Type B pancreatic cell (in vitro differentiated cells): ENCODE measurements at regions not wholly inside any gene's neighbourhood (a gene's known extent, or its start where the extent isn't known, plus 50 kb on each side); places are given as distances from the start of the nearest gene placed in this dataset.

Experiments
- DNase-seq: peaks from one replicate; pipeline ENCODE4 v3.0.0; 2021; ENCODE audit warnings: mixed read lengths; ENCODE audit not compliant: unreplicated experiment; ENCODE audit errors: extremely low spot score
- H3K27ac Mint-ChIP-seq: 2 replicates; pipeline ENCODE4 v1.8.0; 2021; ENCODE audit warnings: mild to moderate bottlenecking, mixed read lengths
- H3K27me3 Mint-ChIP-seq: 2 replicates; pipeline ENCODE4 v1.8.0; 2021; ENCODE audit warnings: mixed read lengths
- H3K36me3 Mint-ChIP-seq: 2 replicates; pipeline ENCODE4 v1.8.0; 2021; ENCODE audit warnings: mixed read lengths
- H3K4me1 Mint-ChIP-seq: one replicate; pipeline ENCODE4 v1.8.0; 2021; ENCODE audit warnings: mixed read lengths; ENCODE audit not compliant: unreplicated experiment
- H3K4me3 Mint-ChIP-seq: 2 replicates; pipeline ENCODE4 v1.8.0; 2021; ENCODE audit warnings: mild to moderate bottlenecking, mixed read lengths
- H3K9me3 Mint-ChIP-seq: 2 replicates; pipeline ENCODE4 v1.8.0; 2021; ENCODE audit warnings: mixed read lengths
- CTCF ChIP-seq: fragments of 200-600 bp; sonication (generic); conservative IDR thresholded peaks from 2 replicates; pipeline ENCODE4 v1.5.0; 2021; ENCODE audit warnings: antibody characterized with exemption, mild to moderate bottlenecking

GRCh38 chr6:14380086-14380820 is 262.7 kb downstream of the CD83 start:
- no peak for DNase-seq
- TF ChIP-seq CTCF = no peak
- H3K4me3 Mint-ChIP-seq = peak overlapping the region; percentile 63
- H3K9me3 Mint-ChIP-seq = peaks cover 3% of the 10 kb centered on the region
- H3K27ac Mint-ChIP-seq = no peak overlapping the region
- H3K36me3 Mint-ChIP-seq = no peaks in the 10 kb centered on the region
- peaks cover 2% of the 10 kb centered on the region for H3K27me3 Mint-ChIP-seq
- peaks cover 34% of the 10 kb centered on the region for H3K4me1 Mint-ChIP-seq

GRCh38 chr6:14380901-14381828 is 263.6 kb downstream of the CD83 start:
- Mint-ChIP-seq H3K27me3 (peaks cover 2% of the 10 kb centered on the region), H3K9me3 (peaks cover 5% of the 10 kb centered on the region), H3K27ac (no peak overlapping the region), H3K4me3 (no peak overlapping the region), H3K36me3 (no peaks in the 10 kb centered on the region), H3K4me1 (peaks cover 31% of the 10 kb centered on the region)
- no peak for TF ChIP-seq CTCF
- DNase-seq = no peak

DNA sequence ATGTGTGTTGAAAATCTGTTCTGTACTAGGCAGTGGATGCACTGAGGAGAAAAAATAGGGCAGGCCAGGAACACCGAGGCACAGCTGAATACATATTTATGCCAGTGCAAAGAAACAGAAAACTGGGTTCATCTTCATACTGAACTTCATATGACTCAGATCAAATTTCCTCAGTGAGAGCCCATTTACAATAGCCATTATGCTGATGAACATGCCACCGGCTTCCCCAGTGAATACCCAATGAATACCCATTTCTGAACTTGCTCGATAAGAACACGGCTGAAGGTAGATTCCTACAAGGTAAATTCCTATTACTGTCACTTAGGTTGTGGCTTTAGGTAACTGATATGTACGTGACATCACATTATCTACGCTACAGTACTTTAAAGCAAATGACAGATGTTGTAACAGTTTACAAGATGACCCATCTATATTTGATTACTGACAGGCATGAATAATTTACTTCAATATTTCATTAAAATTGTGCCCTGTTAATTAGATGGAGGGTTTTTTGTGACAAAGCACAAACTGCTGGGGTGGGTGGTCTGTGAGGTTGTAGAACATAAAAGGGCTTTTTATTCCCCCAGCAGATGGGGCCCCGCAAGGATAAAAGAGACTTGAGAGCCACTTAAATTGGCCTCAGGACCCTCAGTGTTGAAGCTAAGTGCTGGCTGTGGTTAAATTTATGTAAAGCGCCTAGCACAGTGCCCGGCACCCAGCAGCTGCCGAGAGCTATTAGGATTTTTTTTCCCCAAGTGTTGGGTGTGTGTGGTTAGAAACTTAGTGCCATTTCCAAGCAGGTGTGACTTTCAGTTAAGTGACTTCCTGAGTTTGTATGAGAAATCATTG is 264.5 kb downstream of the CD83 start:
- peaks cover 2% of the 10 kb centered on the region for H3K27me3 Mint-ChIP-seq
- peaks cover 31% of the 10 kb centered on the region for H3K4me1 Mint-ChIP-seq
- H3K4me3 Mint-ChIP-seq = no peak overlapping the region
- no peak for DNase-seq
- no peaks in the 10 kb centered on the region for H3K36me3 Mint-ChIP-seq
- H3K9me3 Mint-ChIP-seq = peaks cover 5% of the 10 kb centered on the region
- no peak for TF ChIP-seq CTCF
- no peak overlapping the region for H3K27ac Mint-ChIP-seq

DNA sequence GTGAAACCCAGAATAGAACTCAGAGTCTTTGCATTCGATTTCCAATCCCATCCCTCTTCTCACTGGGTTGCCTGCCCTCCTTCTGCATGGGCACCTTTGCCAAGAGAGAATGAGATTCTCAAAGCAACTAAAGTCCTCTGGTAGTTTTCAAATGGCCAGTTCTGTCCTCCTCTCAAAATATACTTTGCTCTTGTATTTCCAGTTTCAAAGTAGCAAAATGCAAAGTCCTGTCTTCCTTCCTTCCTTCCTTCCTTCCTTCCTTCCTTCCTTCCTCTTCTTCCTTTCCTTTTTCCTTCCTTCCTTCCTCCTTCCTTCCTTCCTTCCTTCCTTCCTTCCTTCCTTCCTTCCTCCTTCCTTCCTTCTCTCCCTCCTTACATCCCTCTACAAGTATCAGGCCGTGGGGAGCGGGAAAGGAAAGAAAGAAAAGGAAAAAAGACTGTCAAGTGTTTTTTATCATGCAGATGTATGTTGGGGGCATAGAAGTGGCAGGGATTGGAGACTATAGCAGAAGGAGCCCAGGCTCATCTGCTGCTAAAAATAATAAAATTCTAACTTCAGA is 265.2 kb downstream of the CD83 start:
- peaks cover 5% of the 10 kb centered on the region for H3K9me3 Mint-ChIP-seq
- H3K27ac Mint-ChIP-seq = no peak overlapping the region

More for the DNA sequence above, 265.2 kb downstream of the CD83 start:
- Mint-ChIP-seq H3K27me3 (peaks cover 2% of the 10 kb centered on the region), H3K36me3 (peaks cover 4% of the 10 kb centered on the region), H3K4me1 (peaks cover 34% of the 10 kb centered on the region), H3K4me3 (no peak overlapping the region)
- no peak for TF ChIP-seq CTCF
- DNase-seq = no peak
